ENCODE measurements at regions not wholly inside any gene's neighbourhood (a gene's known extent, or its start where the extent isn't known, plus 50 kb on each side); places are given as distances from the start of the nearest gene placed in this dataset.

- Histone ChIP-seq H3K4me3 (ENCODE audit: insufficient read depth, low read length) (no peak overlapping the region), H3K27me3 (ENCODE audit: insufficient read depth, low read length) (no peaks in the 10 kb centered on the region), H3K27ac (ENCODE audit: low read depth, low read length) (no peak overlapping the region), H3K4me1 (ENCODE audit: insufficient read depth, low read length) (peaks cover 19% of the 10 kb centered on the region), H3K79me2 (ENCODE audit: insufficient read depth, low read length) (no peaks in the 10 kb centered on the region), H3K36me3 (ENCODE audit: insufficient read depth, low read length) (no peaks in the 10 kb centered on the region), H2AFZ (ENCODE audit: low read length) (no peak overlapping the region), H3K9me3 (ENCODE audit: low read depth, low read length) (no peaks in the 10 kb centered on the region), H4K20me1 (ENCODE audit: insufficient read depth, low read length) (no peaks in the 10 kb centered on the region), H3K4me2 (ENCODE audit: insufficient read depth, low read length) (no peak overlapping the region)
- no peak for TF ChIP-seq CTCF (IDR thresholded peaks at IDR 0.05; ENCODE audit: extremely low read depth, low read depth, low read length)
- no peak for DNase-seq (ENCODE audit: insufficient read length, low spot score, missing footprints)
Observed at GRCh38 chr18:10044054-10044453, 130.2 kb downstream of the VAPA start.

GRCh38 chr18:10045296-10045891, 131.6 kb downstream of the VAPA start:
- Histone ChIP-seq H4K20me1 (ENCODE audit: insufficient read depth, low read length) (no peaks in the 10 kb centered on the region), H3K4me3 (ENCODE audit: insufficient read depth, low read length) (no peak overlapping the region), H3K4me2 (ENCODE audit: insufficient read depth, low read length) (no peak overlapping the region), H3K27ac (ENCODE audit: low read depth, low read length) (no peak overlapping the region), H3K36me3 (ENCODE audit: insufficient read depth, low read length) (no peaks in the 10 kb centered on the region), H3K79me2 (ENCODE audit: insufficient read depth, low read length) (no peaks in the 10 kb centered on the region), H3K27me3 (ENCODE audit: insufficient read depth, low read length) (no peaks in the 10 kb centered on the region), H3K4me1 (ENCODE audit: insufficient read depth, low read length) (peaks cover 25% of the 10 kb centered on the region), H3K9me3 (ENCODE audit: low read depth, low read length) (no peaks in the 10 kb centered on the region), H2AFZ (ENCODE audit: low read length) (no peak overlapping the region)
- TF ChIP-seq CTCF (IDR thresholded peaks at IDR 0.05; ENCODE audit: extremely low read depth, low read depth, low read length): no peak
- no peak for DNase-seq (ENCODE audit: insufficient read length, low spot score, missing footprints)

GRCh38 chr18:10046178-10046807, 132.5 kb downstream of the VAPA start:
- no peak overlapping the region for H3K27ac ChIP-seq (ENCODE audit: low read depth, low read length)

More at GRCh38 chr18:10046178-10046807, 132.5 kb downstream of the VAPA start:
- TF ChIP-seq CTCF (IDR thresholded peaks at IDR 0.05; ENCODE audit: extremely low read depth, low read depth, low read length): no peak
- no peaks in the 10 kb centered on the region for H4K20me1 ChIP-seq (ENCODE audit: insufficient read depth, low read length)
- H3K9me3 ChIP-seq (ENCODE audit: low read depth, low read length): no peaks in the 10 kb centered on the region
- no peak overlapping the region for H3K4me2 ChIP-seq (ENCODE audit: insufficient read depth, low read length)
- no peak overlapping the region for H3K4me3 ChIP-seq (ENCODE audit: insufficient read depth, low read length)
- H3K27me3 ChIP-seq (ENCODE audit: insufficient read depth, low read length): no peaks in the 10 kb centered on the region
- no peak for DNase-seq (ENCODE audit: insufficient read length, low spot score, missing footprints)
- H3K4me1 ChIP-seq (ENCODE audit: insufficient read depth, low read length): peaks cover 20% of the 10 kb centered on the region
- no peaks in the 10 kb centered on the region for H3K79me2 ChIP-seq (ENCODE audit: insufficient read depth, low read length)
- H2AFZ ChIP-seq (ENCODE audit: low read length): no peak overlapping the region
- no peaks in the 10 kb centered on the region for H3K36me3 ChIP-seq (ENCODE audit: insufficient read depth, low read length)

Data from osteoblast (primary cell).